Chondrocyte (in vitro differentiated cells): ENCODE measurements at regions not wholly inside any gene's neighbourhood (a gene's known extent, or its start where the extent isn't known, plus 50 kb on each side); places are given as distances from the start of the nearest gene placed in this dataset.

ENCODE experiments used
- DNase-seq: peaks from one replicate; pipeline ENCODE4 v3.0.0; 2021; ENCODE audit warnings: mixed read lengths, low spot score
- H3K27ac Mint-ChIP-seq: one replicate; pipeline ENCODE4 v1.8.0; 2021; ENCODE audit warnings: mild to moderate bottlenecking, moderate library complexity, mixed read lengths; ENCODE audit not compliant: unreplicated experiment
- H3K27me3 Mint-ChIP-seq: 2 replicates; pipeline ENCODE4 v1.8.0; 2021; ENCODE audit warnings: low read depth, mixed read lengths
- H3K36me3 Mint-ChIP-seq: 2 replicates; pipeline ENCODE4 v1.8.0; 2021; ENCODE audit warnings: low read depth, mixed read lengths
- H3K4me1 Mint-ChIP-seq: 2 replicates; pipeline ENCODE4 v1.8.0; 2021; ENCODE audit warnings: low read depth, mild to moderate bottlenecking, mixed read lengths
- H3K4me3 Mint-ChIP-seq: one replicate; pipeline ENCODE4 v1.8.0; 2021; ENCODE audit warnings: mild to moderate bottlenecking, moderate library complexity, mixed read lengths; ENCODE audit not compliant: unreplicated experiment
- H3K9me3 Mint-ChIP-seq: 2 replicates; pipeline ENCODE4 v1.8.0; 2021; ENCODE audit warnings: low read depth, mixed read lengths
- TF ChIP-seq, protein P1 (sequence below): fragments of 200-600 bp; sonication (generic); IDR thresholded peaks from 2 replicates; pipeline ENCODE4 v1.5.0; 2021; ENCODE audit warnings: antibody characterized with exemption, mild to moderate bottlenecking, moderate library complexity

- no peaks in the 10 kb centered on the region for H3K36me3 Mint-ChIP-seq
- no peaks in the 10 kb centered on the region for H3K9me3 Mint-ChIP-seq
- no peak for DNase-seq
- no peak overlapping the region for H3K27ac Mint-ChIP-seq
- H3K27me3 Mint-ChIP-seq, result no peaks in the 10 kb centered on the region
- no peaks in the 10 kb centered on the region for H3K4me1 Mint-ChIP-seq
- TF ChIP-seq, protein P1, sequence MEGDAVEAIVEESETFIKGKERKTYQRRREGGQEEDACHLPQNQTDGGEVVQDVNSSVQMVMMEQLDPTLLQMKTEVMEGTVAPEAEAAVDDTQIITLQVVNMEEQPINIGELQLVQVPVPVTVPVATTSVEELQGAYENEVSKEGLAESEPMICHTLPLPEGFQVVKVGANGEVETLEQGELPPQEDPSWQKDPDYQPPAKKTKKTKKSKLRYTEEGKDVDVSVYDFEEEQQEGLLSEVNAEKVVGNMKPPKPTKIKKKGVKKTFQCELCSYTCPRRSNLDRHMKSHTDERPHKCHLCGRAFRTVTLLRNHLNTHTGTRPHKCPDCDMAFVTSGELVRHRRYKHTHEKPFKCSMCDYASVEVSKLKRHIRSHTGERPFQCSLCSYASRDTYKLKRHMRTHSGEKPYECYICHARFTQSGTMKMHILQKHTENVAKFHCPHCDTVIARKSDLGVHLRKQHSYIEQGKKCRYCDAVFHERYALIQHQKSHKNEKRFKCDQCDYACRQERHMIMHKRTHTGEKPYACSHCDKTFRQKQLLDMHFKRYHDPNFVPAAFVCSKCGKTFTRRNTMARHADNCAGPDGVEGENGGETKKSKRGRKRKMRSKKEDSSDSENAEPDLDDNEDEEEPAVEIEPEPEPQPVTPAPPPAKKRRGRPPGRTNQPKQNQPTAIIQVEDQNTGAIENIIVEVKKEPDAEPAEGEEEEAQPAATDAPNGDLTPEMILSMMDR, result no peak
- no peak overlapping the region for H3K4me3 Mint-ChIP-seq
Observed at GRCh38 chr6:14763616-14764015, 482.3 kb upstream of the JARID2 start.

DNA sequence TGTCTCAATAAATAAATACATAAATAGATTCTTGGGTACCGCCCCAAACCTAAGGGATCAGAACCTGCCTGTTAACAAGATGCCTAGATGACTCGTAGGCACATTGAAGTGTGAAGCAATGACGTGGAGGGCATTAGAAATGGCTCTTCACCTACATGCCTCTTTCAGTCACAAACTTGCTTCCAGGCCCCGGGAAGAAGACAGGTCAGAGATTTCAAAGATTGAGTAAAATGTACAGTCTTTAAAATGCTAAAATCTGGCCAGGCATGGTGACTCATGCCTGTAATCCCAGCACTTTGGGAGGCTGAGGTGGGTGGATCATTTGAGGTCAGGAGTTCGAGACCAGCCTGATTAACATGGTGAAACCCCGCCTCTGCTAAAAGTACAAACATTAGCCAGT is 480.8 kb upstream of the JARID2 start:
- Mint-ChIP-seq H3K36me3 (no peaks in the 10 kb centered on the region), H3K9me3 (no peaks in the 10 kb centered on the region), H3K4me3 (no peak overlapping the region), H3K27ac (no peak overlapping the region), H3K4me1 (peaks cover under 1% of the 10 kb centered on the region), H3K27me3 (no peaks in the 10 kb centered on the region)
- DNase-seq, result no peak
- TF ChIP-seq, protein P1, result no peak

- H3K4me3 Mint-ChIP-seq, result no peak overlapping the region
- no peak for DNase-seq
- H3K9me3 Mint-ChIP-seq, result no peaks in the 10 kb centered on the region
Observed at GRCh38 chr6:14765721-14766390, 480.0 kb upstream of the JARID2 start.

DNA sequence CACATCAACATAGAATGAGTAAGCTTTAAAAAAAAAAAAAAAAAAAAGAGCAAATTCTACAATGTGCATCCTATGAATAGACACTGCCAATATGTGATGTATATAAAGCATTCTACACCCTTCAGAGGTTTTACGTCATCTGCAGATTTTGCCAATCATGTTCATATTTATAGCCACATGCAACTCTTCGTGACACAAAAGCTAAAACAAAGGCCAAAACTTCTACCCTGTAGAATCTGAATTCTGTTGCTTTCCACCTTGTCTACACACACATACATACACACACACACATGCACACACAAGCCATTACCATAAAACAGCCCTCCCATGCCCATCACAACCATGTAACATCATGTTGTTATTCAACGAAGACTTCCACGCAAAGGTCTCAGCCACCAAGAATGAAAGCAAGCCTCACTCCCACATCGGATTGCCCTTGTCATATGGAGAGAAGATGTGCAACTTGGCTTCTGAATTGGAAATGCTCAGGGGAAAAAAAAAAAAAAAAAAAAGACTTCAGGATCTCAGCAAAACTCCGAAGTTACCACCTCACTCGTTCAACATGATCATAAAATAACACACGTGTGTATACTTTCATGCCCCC is 479.4 kb upstream of the JARID2 start:
- TF ChIP-seq, protein P1, result no peak
- peaks cover 9% of the 10 kb centered on the region for H3K4me1 Mint-ChIP-seq
- no peak overlapping the region for H3K27ac Mint-ChIP-seq
- H3K4me3 Mint-ChIP-seq, result no peak overlapping the region
- H3K36me3 Mint-ChIP-seq, result no peaks in the 10 kb centered on the region
- H3K27me3 Mint-ChIP-seq, result no peaks in the 10 kb centered on the region
- no peaks in the 10 kb centered on the region for H3K9me3 Mint-ChIP-seq
- no peak for DNase-seq

More at GRCh38 chr6:14765721-14766390, 480.0 kb upstream of the JARID2 start:
- Mint-ChIP-seq H3K27ac (no peak overlapping the region), H3K4me1 (peaks cover 8% of the 10 kb centered on the region), H3K27me3 (no peaks in the 10 kb centered on the region), H3K36me3 (no peaks in the 10 kb centered on the region)
- TF ChIP-seq, protein P1, result no peak

DNA sequence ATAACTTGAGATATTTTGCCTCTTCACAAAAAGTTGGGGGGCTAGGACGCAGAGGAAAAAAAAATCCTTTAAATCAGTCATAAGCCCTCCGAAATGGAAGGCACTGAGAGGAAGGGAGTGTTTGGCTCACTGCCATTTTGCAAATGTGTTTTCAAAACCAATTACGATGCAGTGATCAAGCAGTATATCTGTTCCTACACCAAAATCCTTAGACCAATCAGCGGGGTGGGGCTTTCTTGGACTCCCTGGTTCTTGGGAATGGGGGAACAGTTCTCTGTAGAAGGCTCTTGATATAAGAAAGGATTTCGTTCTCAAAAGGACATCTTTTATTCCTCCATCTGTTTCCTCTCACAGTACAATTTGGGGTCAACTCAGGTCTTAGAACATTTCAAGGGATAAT is 478.6 kb upstream of the JARID2 start:
- H3K27ac Mint-ChIP-seq, result no peak overlapping the region
- no peak for DNase-seq
- TF ChIP-seq, protein P1, result no peak
- H3K27me3 Mint-ChIP-seq, result no peaks in the 10 kb centered on the region
- no peaks in the 10 kb centered on the region for H3K9me3 Mint-ChIP-seq
- H3K36me3 Mint-ChIP-seq, result no peaks in the 10 kb centered on the region
- H3K4me3 Mint-ChIP-seq, result no peak overlapping the region
- H3K4me1 Mint-ChIP-seq, result peaks cover 9% of the 10 kb centered on the region
